Colon (tissue), 2 donors: ENCODE measurements at regions not wholly inside any gene's neighbourhood (a gene's known extent, or its start where the extent isn't known, plus 50 kb on each side); places are given as distances from the start of the nearest gene placed in this dataset.
"Not testable (repeated sequence)": the region's sequence is repeated elsewhere in the genome, so short reads cannot be mapped to it uniquely, and the experiment has no call there.

Source experiments
- FAIRE-seq: peaks from 2 replicates; lab custom pipeline; 2012; peaks lifted over from hg19 to GRCh38; lab: Jason Lieb, UNC
- donor health status: control.
- donor health status: control.

DNA sequence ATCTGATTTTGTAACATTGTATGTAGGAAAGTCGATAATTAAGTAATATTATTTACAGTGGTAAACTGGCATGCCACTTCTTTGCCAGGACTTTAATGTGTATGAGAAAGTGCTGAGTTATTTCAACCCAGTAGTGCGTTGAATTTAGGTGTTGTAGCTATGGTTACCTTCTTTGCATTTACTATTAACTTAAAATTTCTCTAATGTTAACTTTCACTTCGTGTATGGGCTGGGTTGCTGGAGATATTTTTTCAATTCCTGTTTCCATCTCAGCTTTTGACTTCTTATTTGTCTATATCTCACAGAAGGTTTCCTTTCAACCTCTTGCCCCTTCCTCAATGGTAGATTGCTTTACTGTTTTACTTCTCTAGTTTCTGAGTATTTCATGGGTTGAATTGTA, 1345.6 kb downstream of the FSCB start:
- no peak for FAIRE-seq

DNA sequence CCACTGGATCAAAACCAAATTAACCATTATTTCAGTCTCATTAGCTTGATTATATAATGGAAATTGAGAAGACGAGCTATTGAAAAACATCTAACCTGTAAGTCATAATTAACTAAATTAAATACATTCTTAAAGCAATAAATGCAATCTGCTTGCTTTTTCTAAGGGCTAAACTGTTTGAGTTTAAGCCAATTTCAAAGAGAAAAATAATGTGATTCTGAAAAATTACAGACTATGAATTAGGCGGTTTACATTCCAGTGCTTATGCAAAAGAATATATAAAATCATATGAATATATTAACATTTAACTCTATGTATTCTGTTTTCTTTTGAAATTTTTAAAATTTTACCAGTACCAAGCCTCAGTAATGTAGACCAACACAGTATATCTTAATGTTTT, 1349.4 kb downstream of the FSCB start:
- no peak for FAIRE-seq

DNA sequence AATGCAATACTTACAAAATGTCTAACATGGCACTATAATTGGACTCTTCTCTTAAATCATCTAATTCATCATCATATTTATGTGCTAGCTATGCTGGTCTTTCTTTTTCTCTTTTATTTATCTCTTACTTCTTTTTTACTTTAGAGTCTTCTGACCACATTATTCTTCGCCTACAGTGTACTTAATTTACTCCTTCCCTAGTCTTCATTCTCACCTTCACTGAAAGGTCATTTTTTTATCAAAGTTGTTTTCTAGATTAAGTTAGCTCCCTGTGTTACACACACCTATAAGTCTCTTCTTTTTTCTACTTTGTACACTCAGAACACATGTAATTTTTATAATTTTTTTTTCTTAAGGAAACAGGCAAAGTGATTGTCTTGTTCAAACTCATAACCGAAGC, 1351.2 kb downstream of the FSCB start:
- FAIRE-seq = no peak

DNA sequence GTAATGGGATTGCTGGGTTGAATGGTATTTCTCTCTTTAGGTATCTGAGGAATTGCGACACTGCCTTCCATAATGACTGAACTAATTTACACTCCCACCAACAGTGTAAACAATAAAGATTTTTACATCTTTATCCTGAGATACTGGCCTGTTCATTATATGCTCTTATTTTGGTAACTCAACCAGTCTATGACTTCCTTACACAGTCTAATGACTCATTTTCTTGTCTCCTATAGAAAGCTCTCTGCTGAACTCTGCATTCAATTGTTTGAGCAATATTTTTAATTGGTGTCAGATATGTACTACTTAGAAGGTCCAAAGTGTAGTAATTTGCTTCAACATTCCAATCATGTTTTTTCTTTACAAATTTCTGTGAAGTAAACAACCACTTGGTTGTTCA, 1351.8 kb downstream of the FSCB start:
- no peak for FAIRE-seq

DNA sequence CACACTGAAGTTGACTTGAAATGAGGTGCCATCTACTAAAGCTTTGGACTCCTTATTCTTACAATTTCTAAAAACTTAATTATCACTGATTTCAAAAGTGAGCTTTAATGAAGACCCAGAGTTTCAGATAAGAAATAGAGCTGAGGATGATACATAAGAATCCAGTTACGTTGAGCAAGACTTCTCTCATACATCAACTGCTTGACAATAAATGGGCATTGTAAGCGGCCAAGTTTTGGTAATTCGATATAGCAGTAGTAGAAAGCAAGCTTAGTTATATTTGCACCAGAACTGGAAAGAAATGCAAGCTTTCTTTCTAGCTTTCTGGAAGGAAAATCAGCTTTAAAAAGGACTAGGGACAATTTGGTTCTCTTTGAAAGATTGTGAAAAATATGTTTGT, 1359.6 kb downstream of the FSCB start:
- no peak for FAIRE-seq

DNA sequence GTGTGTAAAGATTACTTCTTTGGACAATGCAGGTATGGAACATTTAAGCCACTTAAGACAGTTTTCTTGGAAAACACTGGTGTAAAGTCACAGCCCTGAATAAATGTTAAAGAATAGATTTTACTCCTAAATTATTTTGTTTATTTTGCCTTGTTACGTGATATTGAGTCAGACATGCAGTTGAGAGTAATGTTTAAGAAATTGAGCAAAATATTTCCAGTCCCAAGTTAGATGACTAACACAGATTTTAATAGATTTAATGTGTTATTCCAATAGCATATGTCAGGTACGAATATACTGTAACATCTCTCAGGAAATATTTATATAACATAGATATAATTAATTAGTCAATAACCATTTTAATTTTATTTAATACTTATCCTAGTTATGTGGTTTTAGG, 1361.7 kb downstream of the FSCB start:
- FAIRE-seq = no peak

GRCh38 chr14:43143106-43143505, 1364.0 kb downstream of the FSCB start:
- no peak for FAIRE-seq

- no peak for FAIRE-seq
Observed at GRCh38 chr14:43141636-43142191, 1365.4 kb downstream of the FSCB start.

GRCh38 chr14:43140453-43140852, 1366.6 kb downstream of the FSCB start:
- no peak for FAIRE-seq

GRCh38 chr14:43135877-43136411, 1371.1 kb downstream of the FSCB start:
- no peak for FAIRE-seq

GRCh38 chr14:43132441-43132840, 1374.6 kb downstream of the FSCB start:
- no peak for FAIRE-seq

DNA sequence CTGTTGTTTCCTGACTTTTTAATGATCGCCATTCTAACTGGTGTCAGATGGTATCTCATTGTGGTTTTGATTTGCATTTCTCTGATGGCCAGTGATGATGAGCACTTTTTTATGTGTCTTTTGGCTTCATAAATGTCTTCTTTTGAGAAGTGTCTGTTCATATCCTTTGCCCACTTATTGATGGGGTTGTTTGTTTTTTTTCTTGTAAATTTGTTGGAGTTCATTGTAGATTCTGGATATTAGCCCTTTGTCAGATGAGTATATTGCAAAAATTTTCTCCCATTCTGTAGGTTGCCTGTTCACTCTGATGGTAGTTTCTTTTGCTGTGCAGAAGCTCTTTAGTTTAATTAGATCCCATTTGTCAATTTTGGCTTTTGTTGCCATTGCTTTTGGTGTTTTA, 1378.7 kb downstream of the FSCB start:
- FAIRE-seq = not testable (repeated sequence)

- FAIRE-seq = not testable (repeated sequence)
Observed at GRCh38 chr14:43127874-43128273, 1379.2 kb downstream of the FSCB start.

DNA sequence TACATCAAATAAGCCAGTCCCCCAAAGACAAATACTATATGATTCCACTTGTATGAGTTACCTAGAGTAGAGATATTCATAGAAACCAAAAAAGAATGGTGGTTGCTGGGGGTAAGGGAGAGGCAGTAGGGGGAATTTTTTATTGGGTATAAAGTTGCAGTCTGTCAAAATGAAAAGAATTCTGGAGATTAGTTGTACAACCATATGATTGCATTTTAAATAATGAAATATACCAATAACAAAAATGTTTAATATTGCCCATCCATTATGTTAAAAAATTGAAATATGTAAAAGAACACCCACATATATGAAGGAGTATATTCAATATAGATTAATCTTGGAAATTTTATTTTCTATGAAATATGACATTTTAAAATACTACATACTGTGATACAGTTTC, 1383.5 kb downstream of the FSCB start:
- no peak for FAIRE-seq

GRCh38 chr14:43119672-43120071, 1387.4 kb downstream of the FSCB start:
- FAIRE-seq = no peak

DNA sequence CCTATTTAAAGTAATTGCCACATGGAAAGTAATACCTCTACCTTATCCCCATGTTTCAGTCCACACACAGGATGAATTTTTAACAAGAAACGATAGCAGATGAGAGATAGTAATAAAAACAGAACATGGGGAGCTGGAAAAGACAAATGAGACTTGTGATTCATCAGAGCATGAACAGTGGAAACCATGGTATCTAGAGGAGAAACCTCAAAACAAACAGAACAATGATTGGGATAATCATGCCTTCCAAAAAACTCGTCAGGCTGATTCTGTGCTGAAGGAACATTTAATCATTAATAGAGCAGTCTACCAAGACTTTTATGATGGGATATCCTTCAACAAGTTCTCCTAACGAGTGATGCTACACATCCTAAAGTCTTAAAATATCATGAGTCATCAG, 1390.7 kb downstream of the FSCB start:
- FAIRE-seq = no peak

DNA sequence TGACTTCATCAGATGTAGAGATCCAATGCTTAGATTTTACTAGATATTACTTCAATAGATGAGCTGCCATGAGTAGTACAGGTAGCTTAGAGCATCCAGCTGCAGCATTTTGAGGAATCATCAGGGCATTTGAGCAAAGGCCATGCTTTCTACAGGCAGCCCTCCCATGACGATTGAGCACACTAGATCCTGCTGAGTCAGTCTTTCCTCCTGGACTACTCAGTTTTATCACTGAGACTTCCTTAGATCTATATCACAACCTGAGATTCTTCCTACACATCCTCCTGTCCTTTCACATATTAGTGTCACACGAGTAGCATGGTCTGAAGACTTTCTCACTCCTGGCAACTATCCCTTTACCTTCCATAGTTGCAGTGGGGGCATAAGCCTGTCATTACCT, 1401.8 kb downstream of the FSCB start:
- FAIRE-seq = no peak

DNA sequence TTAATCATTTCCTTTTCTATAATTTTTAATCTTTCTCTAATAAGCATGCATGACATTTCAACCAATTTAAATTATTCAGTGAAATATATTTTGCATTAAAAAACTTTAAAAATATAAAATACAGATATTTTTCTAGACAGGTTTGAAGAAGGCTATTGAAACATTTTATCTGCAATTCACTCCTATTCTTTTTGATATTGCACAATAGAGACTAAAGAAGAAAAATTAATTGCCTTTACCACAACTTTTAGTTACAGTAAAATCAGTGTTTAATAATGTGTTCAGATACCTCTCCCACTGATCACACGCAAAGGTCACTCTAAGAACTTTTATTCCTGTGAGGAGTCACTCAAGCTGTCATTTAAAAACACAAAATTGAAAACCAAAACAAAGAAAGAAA, 1416.7 kb downstream of the FSCB start:
- FAIRE-seq = no peak

- no peak for FAIRE-seq
Observed at GRCh38 chr14:43087666-43088065, 1419.4 kb downstream of the FSCB start.

DNA sequence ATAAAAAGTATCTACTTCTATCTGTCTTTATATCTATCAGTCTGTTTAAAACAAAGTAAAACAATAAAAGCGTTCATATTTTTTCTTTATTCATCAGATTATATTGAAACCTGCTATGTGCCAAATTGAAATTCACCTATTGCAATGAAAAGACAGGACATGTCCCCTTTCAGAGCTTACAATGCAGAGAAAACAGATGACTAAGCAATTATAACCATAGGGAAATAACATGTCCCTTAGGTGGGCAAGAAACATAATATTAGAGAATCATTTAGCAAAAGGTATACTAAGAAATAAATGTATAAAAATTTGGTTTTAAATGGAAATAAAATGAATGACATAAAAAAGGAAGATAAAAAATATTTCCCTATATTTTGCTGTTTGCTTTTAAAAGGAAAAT, 1421.3 kb downstream of the FSCB start:
- no peak for FAIRE-seq

GRCh38 chr14:43067372-43067771, 1439.7 kb downstream of the FSCB start:
- FAIRE-seq = not testable (repeated sequence)

- FAIRE-seq = no peak
Observed at GRCh38 chr14:43056106-43056505, 1449.4 kb downstream of the LRFN5 start.

DNA sequence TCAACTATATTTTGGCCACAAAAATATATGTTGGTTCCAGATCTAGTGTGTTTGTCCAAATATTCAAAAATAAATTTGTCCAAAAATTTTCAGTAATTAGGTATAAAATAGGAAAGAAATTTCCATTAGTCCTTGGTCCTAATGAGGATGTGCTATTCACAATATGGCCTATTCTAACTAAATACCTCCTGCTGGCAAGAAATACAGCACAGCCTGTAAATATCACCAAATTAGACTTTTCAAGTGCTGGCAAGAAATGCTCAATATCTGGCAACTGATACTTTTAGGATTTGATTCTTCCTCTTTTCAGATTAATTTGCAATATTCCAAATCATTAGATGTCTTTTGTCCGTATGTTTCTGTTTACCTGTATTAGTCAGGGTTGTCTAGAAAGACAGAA, 1446.2 kb downstream of the LRFN5 start:
- no peak for FAIRE-seq

- no peak for FAIRE-seq
Observed at GRCh38 chr14:43043850-43044249, 1437.2 kb downstream of the LRFN5 start.

- no peak for FAIRE-seq
Observed at GRCh38 chr14:43042408-43042807, 1435.7 kb downstream of the LRFN5 start.
